ENCODE measurements at regions not wholly inside any gene's neighbourhood (a gene's known extent, or its start where the extent isn't known, plus 50 kb on each side); places are given as distances from the start of the nearest gene placed in this dataset.
A peak's percentile ranks its signal among the peaks of the same experiment; 100 is the strongest.
"Not testable (repeated sequence)": the region's sequence is repeated elsewhere in the genome, so short reads cannot be mapped to it uniquely, and the experiment has no call there.

DNA sequence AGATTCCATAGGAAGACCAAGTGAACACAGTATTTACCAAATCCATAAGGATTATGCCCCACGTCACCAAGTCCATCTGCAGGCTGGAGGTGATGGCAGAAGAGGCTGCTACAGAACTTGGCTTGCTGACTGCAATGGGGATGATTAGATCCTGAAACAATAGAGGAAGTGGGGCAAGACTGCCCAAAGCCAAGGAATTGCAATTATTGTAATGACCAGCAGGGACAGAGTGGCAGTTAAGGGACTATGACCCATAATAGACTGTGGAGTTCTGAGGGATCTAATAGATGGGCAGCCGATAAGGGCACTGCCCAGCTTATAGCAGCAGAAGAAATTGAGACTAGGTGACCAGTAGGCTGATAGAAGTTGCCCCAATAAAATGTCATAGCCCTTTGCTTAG is 108.4 kb downstream of the MINAR1 start:
- no peak for DNase-seq

DNA sequence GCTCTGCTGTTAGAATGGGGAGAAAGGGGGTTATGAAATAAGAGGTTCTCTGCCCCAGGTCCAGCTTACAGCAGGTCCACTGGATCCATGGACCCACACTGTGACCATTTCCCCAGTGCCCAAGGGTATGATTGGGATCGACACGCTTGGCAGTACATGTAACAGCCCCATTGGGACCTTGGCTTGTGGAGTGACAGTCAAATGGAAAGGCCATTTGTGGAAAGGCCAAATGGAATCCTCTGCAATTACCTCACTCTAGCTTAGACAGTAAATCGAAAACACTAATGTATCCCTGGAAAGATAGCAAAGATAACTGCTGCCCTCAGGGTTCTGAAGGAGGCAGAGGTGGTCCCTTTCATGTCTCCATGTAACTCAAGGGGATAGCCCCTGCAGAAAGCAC is 109.1 kb downstream of the MINAR1 start:
- no peak for DNase-seq

DNA sequence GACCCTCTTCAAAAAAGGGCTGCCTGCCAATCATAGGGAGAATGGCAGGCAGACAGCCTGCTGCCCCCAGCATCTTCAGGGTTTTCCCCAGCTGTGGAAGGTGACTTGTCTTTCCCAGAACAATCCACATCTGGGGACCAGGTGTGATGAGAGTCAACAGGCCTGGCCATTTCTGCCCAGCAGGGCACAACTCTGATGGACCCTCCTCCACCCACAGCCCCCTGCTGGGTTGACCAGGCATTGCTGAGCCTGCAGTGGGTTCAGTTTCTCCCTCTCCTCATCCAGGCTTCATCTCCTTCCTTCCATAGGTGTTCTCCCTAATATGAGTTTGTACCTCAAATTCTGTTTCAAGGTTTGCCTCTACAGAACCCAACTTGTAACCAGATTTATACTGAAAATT is 111.0 kb downstream of the MINAR1 start:
- DNase-seq, result no peak

DNA sequence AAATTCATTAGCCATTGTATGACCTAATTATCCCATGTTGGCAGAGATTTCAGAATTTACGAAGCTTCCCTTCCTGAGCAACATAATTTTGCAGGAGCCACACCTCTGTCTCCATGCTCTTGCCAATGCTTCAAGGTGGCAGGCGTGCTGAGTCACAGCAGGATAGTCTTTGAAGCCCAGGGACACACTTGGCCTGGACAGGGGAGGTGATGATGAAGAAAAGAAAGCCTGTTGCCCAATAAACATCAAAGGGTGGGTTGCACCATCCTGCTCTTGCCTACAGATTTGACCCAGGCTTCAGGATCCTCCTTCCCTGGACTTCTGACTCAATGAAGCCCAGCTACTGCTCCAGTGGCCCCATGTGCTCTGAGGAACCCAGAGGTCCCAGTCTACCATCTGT is 117.1 kb downstream of the MINAR1 start:
- no peak for DNase-seq

- DNase-seq, result no peak
These were observed 128.2 kb downstream of the MINAR1 start for GRCh38 chr15:79560384-79560783.

DNA sequence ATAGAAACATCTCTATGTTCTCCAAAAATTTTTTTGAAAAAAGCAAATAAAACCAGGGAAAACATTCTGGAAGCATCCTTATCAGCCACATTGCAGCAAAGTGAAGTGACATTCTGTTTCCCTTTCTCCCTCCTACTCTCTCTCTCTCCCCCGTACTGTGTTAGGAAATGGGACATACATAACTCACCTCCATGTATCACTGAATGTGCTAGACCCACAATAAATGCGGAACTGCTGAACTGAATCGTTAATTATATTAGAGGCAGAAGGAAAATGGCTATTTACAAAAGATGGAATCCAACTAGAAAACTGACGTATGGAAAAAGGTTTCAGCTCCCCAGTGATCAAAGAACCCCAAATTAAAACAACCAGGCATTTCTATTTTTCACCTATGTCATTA is 129.8 kb downstream of the MINAR1 start:
- no peak for DNase-seq

DNA sequence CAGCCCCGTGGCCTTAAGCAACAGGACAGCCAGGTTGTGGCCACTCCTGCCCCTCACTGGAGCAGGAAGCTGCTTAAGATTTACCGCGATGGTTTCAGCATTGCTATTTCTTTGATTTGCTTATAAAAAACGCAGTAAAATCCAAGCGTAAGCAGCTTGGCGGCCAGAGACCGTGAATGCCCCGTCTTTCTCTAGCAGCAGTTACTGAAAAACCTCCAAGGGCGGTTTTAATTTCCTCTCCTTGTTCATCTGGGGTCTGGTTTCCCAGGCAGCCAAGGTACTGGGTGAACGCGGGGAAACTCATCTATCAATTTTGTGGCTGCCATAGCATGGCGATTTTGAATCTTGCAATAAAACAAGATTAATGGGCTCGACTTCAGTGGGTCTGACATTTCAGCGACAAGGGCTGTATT is 130.3 kb downstream of the MINAR1 start:
- no peak for DNase-seq

DNA sequence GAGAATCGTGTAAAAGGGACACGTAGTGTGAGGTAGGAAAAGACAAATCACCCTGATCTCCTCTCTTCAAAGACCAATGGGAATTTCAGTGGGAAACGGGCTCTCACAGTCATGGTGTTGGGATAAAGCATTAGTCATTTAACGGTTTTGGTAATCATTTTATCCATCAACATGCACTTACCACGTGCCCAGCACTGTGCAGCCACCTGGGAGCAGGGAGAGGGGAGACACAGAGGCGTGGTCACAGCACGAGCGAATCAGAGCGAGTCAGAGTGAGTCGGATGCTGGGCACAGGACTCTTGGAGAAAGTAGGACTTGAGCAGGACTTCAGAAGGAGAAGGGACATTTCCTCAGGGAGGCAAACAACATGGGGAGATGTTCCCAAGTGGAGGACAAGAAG is 130.8 kb downstream of the MINAR1 start:
- no peak for DNase-seq

GRCh38 chr15:79570004-79570403 is 137.9 kb downstream of the MINAR1 start:
- no peak for DNase-seq

DNA sequence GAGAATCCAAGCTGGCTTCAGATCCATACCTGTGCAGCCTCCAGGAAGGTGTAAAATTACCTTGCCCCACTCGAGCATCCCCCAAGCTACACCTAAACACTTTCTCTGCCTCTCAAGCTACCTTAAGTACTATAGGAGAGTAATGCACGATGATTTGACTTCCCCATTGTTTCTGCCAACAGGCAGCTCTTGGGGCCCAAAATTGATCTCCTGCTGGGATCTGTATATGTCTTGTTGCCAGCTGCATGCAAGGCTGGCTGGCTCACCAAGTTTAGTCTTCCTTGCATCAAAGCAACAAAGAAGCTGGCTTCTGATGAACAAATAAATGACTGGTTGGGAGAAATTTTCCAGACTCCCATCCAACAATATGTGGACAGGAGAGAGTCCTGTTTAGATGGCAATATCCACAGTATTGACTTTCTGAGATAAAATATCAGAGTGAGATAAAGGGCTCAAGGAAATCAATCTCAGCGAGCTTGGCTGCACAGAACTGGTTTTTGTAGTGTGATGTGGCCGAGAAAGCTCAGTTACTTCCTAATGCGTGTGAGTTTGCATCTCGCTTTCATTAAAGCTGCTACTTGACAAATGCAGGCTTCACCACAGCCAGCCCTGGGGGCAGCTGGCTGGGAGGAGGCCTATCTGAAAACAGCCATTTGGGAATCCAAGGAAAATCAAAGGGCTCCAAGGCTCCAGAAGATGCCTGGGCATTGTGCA is 140.7 kb downstream of the MINAR1 start:
- no peak for DNase-seq

DNA sequence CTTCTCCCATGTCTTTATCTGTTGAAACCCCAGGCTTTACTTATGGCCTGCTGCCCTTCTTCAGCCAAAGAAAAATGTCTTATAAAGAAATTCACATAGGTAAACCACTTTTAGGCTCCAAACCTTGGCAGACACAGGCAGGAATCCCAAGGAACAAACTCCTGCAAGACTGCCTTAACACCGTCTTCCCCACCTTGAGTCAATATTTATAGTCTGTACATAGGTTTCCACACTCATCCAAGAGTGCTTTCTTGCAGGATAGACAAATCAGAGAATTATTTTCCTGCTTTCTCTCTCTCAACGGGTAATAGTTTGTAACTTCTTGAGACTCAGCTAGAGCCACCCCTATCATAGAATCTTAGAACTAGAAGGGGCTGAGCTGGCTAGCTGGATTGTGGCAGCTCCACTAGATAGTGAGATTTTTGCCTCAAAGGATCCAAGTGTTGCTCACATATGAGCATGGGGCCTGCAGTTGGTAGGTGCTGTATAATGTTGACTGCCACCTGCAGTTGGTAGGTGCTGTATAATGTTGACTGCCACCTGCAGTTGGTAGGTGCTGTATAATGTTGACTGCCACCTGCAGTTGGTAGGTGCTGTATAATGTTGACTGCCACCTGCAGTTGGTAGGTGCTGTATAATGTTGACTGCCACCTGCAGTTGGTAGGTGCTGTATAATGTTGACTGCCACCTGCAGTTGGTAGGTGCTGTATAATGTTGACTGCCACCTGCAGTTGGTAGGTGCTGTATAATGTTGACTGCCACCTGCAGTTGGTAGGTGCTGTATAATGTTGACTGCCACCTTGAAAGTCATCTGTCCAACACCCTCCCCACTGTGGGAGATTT is 142.5 kb downstream of the MINAR1 start:
- DNase-seq, result not testable (repeated sequence)

DNA sequence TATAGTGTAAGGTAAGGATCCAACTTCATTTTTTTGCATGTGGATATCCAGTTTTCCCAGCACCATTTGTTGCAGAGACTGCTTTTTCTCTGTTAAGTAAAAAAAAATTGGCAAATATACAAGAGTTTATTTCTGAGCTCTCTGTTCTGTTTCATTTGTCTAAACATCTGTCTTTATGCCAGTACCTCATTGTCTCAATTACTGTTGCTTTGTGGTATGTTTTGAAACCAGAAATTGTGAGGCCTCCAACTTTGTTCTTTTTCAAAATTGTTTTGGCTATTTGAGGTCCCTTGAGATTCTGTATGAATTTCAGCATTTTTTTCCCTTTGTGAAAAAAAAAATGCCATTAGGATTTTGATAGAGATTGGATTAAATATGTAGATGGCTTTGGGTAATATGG is 150.5 kb downstream of the MINAR1 start:
- no peak for DNase-seq

DNA sequence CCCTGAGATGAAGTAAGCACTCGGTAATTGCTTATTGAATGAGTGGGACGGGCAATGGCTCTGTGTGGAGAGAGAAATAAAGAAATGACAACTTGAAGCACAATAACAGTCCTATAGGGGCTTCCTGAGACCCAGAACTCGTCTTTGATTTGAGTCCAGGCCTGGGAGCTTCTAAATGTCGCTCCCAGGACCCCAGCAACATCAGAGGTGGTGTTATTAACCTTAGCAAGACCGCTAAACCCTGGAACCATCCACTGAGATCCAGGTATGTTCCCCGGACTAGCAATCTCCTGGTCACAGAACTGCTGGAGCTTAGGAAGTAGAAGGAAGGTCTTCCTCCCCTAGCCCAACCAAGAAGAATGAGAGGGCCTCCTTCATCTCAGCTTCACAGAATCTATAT is 160.0 kb downstream of the MINAR1 start:
- DNase-seq, result no peak

DNA sequence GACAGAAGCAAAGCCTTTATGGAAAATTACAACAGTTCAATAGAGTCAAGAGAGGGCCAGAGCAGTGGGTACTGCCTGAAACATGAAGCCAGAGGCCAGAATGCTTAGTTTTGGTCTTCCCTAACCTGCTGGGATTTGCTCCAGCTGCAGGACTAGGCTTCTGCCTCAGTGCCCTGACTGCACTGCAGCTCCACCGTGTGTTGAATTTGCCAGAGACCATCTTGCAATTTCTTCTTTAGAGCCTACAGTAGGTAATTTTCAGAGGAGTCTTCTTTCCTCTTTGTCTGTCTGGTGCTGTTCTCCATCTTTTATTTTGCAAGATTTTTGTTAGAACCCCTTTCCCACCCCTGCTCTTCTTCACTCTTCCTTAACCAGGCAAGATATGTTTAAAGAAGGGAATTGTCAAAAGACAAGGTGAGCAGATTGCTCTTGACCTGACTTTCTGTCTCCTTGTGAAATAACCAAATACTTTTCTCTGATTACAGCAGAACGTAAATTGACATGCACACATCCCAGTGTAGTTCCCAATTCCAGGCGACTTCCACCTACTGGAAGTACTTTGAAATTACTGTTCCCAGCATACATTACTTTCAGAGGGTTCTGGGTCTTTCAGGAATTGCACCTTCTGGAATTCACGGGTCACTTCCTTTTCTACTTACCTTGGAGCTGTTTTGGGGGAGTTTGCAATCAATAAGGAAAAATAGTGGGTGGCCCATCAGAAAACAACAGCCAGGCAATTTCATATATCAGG is 161.2 kb downstream of the MINAR1 start:
- no peak for DNase-seq

- DNase-seq, result no peak
These were observed 163.2 kb downstream of the MINAR1 start for GRCh38 chr15:79595306-79595705.

- peak; percentile 63 for DNase-seq
These were observed 164.0 kb downstream of the MINAR1 start for GRCh38 chr15:79595995-79596622.

- DNase-seq, result no peak
These were observed 166.5 kb downstream of the MINAR1 start for GRCh38 chr15:79598639-79599038.

DNA sequence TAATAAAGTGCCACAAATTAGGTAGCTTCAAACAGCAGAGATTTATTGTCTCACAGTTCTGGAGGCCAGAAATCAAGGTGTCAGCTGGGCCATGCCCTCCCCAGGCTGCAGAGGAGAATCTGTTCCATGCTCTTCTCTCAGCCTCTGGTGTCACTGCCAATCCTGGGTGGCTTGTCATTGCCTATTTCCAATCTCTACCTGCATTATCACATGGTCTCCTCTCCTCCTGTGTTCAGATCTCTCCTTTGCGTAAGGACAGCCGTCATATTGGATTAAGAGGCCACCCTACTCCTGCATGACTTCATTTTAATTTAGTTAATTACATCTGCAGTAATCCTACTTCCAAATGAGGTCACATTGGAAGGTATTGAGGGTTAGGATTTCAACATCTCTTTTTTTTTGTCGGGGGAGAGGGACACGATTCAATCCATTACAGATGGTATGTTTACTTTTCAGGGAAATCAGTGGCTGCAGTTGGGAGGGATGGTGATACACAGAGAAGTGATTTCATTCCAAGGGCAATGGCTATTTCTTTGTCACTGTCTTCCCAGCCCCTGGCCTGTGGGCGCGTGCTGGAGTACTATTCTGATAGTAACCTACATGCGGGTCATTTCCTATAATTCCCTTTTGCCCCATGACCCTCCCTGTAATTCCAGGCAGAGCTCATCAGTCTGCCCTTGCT is 169.4 kb downstream of the MINAR1 start:
- DNase-seq, result no peak

DNA sequence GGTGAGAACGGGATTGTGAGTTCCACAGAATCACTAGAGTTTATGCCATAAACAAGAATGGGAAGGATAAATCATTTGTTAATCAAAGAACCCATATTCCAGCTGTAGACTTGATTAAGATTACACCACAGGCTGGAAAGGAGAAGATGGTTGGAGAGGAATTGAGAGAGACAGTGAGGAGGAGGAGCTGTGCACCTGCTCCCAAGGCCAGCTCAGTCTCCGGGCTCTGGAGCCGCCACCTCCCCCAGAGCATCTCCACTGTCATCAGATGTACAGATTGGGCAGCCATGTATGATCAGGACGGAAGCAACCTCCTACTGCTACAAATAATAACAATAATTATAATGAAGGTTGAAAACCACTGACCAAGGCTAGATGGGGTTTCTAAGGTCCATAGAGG is 170.0 kb downstream of the MINAR1 start:
- no peak for DNase-seq

DNA sequence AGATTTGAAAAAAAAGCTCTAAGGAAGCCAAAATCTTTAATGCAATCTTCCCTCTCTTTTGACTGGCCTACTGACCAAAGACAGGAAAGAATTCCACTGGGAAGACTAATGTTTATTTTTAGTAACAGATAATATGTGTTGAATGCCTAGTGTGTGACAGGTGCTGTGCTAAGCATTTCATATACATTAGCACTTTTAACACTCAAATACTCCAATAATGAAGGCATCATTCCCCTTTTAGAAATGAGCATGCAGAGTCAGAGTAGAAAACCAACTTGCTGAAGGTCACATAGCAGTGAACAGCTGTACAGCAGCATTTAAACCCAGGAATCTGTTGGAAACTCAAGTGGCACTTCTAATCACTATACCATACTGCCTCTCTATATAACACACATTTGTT is 170.6 kb downstream of the MINAR1 start:
- DNase-seq, result no peak

DNA sequence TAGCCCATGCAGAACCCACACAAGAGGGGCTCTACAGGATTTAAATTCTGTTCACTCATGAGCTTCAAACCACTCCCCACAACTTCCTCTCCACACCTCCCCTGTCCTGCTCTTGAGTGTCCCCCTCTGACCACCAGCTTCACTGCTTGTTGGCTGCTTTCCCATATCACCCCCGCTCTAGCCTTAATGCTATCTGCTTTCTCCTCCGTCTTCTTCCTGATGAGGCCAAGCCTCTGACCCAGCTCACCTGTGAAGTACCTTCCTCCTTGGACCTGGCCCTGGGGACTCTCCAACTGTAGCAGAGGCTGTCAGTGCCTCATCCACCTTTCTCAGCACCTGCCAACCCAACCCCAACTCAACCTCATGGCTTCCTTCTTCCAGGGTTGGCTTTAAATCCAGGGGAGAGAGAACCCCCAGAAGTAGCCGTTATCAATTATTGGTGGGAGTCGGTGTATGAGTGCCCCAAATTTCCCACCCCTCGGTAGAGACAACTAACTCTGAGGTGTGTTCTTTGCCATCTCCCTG is 174.8 kb downstream of the MINAR1 start:
- no peak for DNase-seq
